ENCODE measurements at regions not wholly inside any gene's neighbourhood (a gene's known extent, or its start where the extent isn't known, plus 50 kb on each side); places are given as distances from the start of the nearest gene placed in this dataset.

GRCh38 chr15:70602834-70603560 lies 160.4 kb downstream of the UACA start:
- Histone ChIP-seq H3K36me3 (ENCODE audit: insufficient read depth, low read length, poor library complexity, severe bottlenecking) (no peaks in the 10 kb centered on the region), H3K27me3 (replicated peaks; ENCODE audit: insufficient read depth, low read depth, low read length, poor library complexity) (no peaks in the 10 kb centered on the region), H3K9me3 (ENCODE audit: low read depth, low read length, poor library complexity, severe bottlenecking) (peaks cover 5% of the 10 kb centered on the region), H3K4me1 (ENCODE audit: insufficient read depth, low read length, poor library complexity, severe bottlenecking) (peaks cover 17% of the 10 kb centered on the region), H3K4me3 (ENCODE audit: low read depth, low read length, poor library complexity, severe bottlenecking) (no peak overlapping the region), H3K27ac (ENCODE audit: low read depth, low read length, poor library complexity, severe bottlenecking) (no peak overlapping the region)
- TF ChIP-seq EZH2 (IDR thresholded peaks at IDR 0.05; ENCODE audit: borderline replicate concordance, low read depth, low read length, poor library complexity, severe bottlenecking), result no peak
- no peak for TF ChIP-seq CTCF (conservative IDR thresholded peaks at IDR 0.05; ENCODE audit: low read depth, low read length)
- DNase-seq (ENCODE audit: low spot score), result no peak
- CTCF ChIA-PET, result no interaction called here
- POLR2A ChIA-PET (ENCODE audit: low non-redundant PET), result no interaction called here
- BruUV-seq (replicated peaks), result no TSS peak
- intact Hi-C loops (cut with micrococcal nuclease; ENCODE audit: unreplicated experiment), result no loop called here

GRCh38 chr15:70602281-70602680 lies 161.1 kb downstream of the UACA start:
- DNase-seq (ENCODE audit: low spot score), result no peak
- Histone ChIP-seq H3K36me3 (ENCODE audit: insufficient read depth, low read length, poor library complexity, severe bottlenecking) (no peaks in the 10 kb centered on the region), H3K4me3 (ENCODE audit: low read depth, low read length, poor library complexity, severe bottlenecking) (no peak overlapping the region), H3K27me3 (replicated peaks; ENCODE audit: insufficient read depth, low read depth, low read length, poor library complexity) (no peaks in the 10 kb centered on the region), H3K27ac (ENCODE audit: low read depth, low read length, poor library complexity, severe bottlenecking) (no peak overlapping the region), H3K4me1 (ENCODE audit: insufficient read depth, low read length, poor library complexity, severe bottlenecking) (peaks cover 17% of the 10 kb centered on the region), H3K9me3 (ENCODE audit: low read depth, low read length, poor library complexity, severe bottlenecking) (peaks cover 5% of the 10 kb centered on the region)
- POLR2A ChIA-PET (ENCODE audit: low non-redundant PET), result no interaction called here
- TF ChIP-seq CTCF (conservative IDR thresholded peaks at IDR 0.05; ENCODE audit: low read depth, low read length) (no peak), EZH2 (IDR thresholded peaks at IDR 0.05; ENCODE audit: borderline replicate concordance, low read depth, low read length, poor library complexity, severe bottlenecking) (no peak)
- no TSS peak for BruUV-seq (replicated peaks)
- CTCF ChIA-PET, result no interaction called here
- intact Hi-C loops (cut with micrococcal nuclease; ENCODE audit: unreplicated experiment), result no loop called here

DNA sequence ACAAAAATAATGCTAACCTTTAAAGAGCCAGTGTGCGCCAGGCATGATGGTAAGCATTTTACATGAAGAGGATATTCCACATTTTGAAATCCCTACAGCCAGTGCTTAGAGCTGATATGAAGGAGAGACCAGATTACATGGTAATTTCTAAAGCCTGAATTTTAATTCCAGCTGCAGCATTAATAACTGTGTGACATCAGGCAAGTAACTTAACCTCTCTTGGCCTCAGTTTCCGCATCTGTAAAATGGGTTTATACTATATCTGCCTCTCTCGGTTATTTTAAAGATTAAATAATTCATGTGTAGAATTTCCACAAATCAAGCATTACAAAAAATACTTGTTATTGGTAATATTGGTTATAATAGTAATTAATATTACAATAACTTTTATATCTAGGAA lies 165.4 kb downstream of the UACA start:
- peaks cover 20% of the 10 kb centered on the region for H3K9me3 ChIP-seq (ENCODE audit: low read depth, low read length, poor library complexity, severe bottlenecking)
- H3K4me3 ChIP-seq (ENCODE audit: low read depth, low read length, poor library complexity, severe bottlenecking), result no peak overlapping the region
- H3K27ac ChIP-seq (ENCODE audit: low read depth, low read length, poor library complexity, severe bottlenecking), result no peak overlapping the region
- DNase-seq (ENCODE audit: low spot score), result no peak
- intact Hi-C loops (cut with micrococcal nuclease; ENCODE audit: unreplicated experiment), result no loop called here
- ChIA-PET CTCF (no interaction called here), POLR2A (ENCODE audit: low non-redundant PET) (no interaction called here)
- H3K27me3 ChIP-seq (replicated peaks; ENCODE audit: insufficient read depth, low read depth, low read length, poor library complexity), result no peaks in the 10 kb centered on the region
- no peaks in the 10 kb centered on the region for H3K4me1 ChIP-seq (ENCODE audit: insufficient read depth, low read length, poor library complexity, severe bottlenecking)
- no peak for TF ChIP-seq EZH2 (IDR thresholded peaks at IDR 0.05; ENCODE audit: borderline replicate concordance, low read depth, low read length, poor library complexity, severe bottlenecking)
- TF ChIP-seq CTCF (conservative IDR thresholded peaks at IDR 0.05; ENCODE audit: low read depth, low read length), result no peak
- no peaks in the 10 kb centered on the region for H3K36me3 ChIP-seq (ENCODE audit: insufficient read depth, low read length, poor library complexity, severe bottlenecking)
- BruUV-seq (replicated peaks), result no TSS peak

Data from A673 (cell line).